ENCODE measurements at regions not wholly inside any gene's neighbourhood (a gene's known extent, or its start where the extent isn't known, plus 50 kb on each side); places are given as distances from the start of the nearest gene placed in this dataset.

DNA sequence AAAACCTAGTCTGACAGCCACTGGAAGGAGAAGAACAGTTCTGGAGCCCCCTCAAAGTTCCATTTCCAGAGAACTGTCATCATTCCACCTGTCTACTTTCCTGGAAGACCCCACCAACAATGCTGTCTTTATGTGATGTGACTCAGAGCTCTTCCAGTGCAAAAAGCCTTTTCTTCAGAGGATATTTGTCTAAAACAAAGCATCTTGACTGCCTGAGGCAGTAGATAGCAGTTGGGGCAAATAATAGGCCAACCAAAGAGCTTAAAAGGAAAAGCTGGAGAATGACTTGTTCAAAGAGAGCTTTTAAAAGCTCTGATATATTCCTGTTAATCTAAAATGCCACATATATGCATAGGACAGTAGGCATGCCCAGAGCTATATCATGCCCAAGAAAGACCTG lies 62.6 kb downstream of the MIS18A start:
- ATAC-seq, result no peak
- TF ChIP-seq TCF7L2 (IDR thresholded peaks at IDR 0.05; ENCODE audit: low read depth, low read length), result no peak
- TF ChIP-seq, protein P1, sequence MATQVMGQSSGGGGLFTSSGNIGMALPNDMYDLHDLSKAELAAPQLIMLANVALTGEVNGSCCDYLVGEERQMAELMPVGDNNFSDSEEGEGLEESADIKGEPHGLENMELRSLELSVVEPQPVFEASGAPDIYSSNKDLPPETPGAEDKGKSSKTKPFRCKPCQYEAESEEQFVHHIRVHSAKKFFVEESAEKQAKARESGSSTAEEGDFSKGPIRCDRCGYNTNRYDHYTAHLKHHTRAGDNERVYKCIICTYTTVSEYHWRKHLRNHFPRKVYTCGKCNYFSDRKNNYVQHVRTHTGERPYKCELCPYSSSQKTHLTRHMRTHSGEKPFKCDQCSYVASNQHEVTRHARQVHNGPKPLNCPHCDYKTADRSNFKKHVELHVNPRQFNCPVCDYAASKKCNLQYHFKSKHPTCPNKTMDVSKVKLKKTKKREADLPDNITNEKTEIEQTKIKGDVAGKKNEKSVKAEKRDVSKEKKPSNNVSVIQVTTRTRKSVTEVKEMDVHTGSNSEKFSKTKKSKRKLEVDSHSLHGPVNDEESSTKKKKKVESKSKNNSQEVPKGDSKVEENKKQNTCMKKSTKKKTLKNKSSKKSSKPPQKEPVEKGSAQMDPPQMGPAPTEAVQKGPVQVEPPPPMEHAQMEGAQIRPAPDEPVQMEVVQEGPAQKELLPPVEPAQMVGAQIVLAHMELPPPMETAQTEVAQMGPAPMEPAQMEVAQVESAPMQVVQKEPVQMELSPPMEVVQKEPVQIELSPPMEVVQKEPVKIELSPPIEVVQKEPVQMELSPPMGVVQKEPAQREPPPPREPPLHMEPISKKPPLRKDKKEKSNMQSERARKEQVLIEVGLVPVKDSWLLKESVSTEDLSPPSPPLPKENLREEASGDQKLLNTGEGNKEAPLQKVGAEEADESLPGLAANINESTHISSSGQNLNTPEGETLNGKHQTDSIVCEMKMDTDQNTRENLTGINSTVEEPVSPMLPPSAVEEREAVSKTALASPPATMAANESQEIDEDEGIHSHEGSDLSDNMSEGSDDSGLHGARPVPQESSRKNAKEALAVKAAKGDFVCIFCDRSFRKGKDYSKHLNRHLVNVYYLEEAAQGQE (IDR thresholded peaks at IDR 0.05; ENCODE audit: insufficient read depth in 1 of 2, low read depth in 2 of 2, low read length in 1 of 2), result no peak
- TF ChIP-seq, protein P2, sequence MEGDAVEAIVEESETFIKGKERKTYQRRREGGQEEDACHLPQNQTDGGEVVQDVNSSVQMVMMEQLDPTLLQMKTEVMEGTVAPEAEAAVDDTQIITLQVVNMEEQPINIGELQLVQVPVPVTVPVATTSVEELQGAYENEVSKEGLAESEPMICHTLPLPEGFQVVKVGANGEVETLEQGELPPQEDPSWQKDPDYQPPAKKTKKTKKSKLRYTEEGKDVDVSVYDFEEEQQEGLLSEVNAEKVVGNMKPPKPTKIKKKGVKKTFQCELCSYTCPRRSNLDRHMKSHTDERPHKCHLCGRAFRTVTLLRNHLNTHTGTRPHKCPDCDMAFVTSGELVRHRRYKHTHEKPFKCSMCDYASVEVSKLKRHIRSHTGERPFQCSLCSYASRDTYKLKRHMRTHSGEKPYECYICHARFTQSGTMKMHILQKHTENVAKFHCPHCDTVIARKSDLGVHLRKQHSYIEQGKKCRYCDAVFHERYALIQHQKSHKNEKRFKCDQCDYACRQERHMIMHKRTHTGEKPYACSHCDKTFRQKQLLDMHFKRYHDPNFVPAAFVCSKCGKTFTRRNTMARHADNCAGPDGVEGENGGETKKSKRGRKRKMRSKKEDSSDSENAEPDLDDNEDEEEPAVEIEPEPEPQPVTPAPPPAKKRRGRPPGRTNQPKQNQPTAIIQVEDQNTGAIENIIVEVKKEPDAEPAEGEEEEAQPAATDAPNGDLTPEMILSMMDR (IDR thresholded peaks at IDR 0.05), result no peak
- no peak for TF ChIP-seq SIN3A (IDR thresholded peaks at IDR 0.05; ENCODE audit: borderline replicate concordance, insufficient read depth, low read depth, low read length)
- TF ChIP-seq POLR2AphosphoS5 (IDR thresholded peaks at IDR 0.05; ENCODE audit: low read depth, low read length), result no peak
- Histone ChIP-seq H3K9me3 (ENCODE audit: control insufficient read depth, insufficient read depth, low read depth, low read length) (no peaks in the 10 kb centered on the region), H3K27ac (ENCODE audit: low read length) (no peak overlapping the region), H3K27me3 (ENCODE audit: control insufficient read depth, insufficient read depth, low read length) (peaks cover 3% of the 10 kb centered on the region), H3K4me1 (ENCODE audit: control insufficient read depth, insufficient read depth, low read length) (no peaks in the 10 kb centered on the region), H3K36me3 (ENCODE audit: control insufficient read depth, insufficient read depth, low read length) (no peaks in the 10 kb centered on the region), H3K4me3 (ENCODE audit: low read depth in 2 of 2, low read length in 2 of 2) (no peak overlapping the region)
- BruUV-seq (replicated peaks), result no TSS peak
- ChIA-PET CTCF (no interaction called here), POLR2A (no interaction called here)
- DNase-seq (ENCODE audit: low read depth, low spot score), result no peak
- in situ Hi-C loops (cut with HindIII; ENCODE audit: low pct_unique_long_range_greater_than_20kb, low sequenced_read_pairs), result no loop called here
- intact Hi-C loops (cut with micrococcal nuclease; ENCODE audit: unreplicated experiment), result no loop called here

DNA sequence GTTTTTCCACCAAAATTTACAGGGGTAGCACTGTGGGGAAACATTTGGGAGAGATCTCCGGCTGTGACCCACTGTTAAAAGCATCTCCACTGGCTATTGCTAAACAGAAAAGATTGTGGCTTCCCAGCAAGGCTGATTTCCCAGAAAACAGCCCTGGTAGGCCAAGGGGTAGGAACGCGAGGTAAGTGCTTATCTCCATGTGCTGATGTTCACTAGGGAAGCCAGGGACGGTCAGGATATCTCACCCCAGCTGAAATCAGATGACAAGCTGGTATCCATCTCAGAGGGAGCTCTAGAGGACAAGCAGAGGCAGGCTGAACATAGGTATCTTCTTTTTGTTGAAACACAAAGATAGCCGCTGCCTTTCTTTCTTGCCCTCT lies 63.6 kb downstream of the MIS18A start:
- ChIA-PET CTCF (no interaction called here), POLR2A (no interaction called here)
- DNase-seq (ENCODE audit: low read depth, low spot score), result no peak
- no peaks in the 10 kb centered on the region for H3K36me3 ChIP-seq (ENCODE audit: control insufficient read depth, insufficient read depth, low read length)
- in situ Hi-C loops (cut with HindIII; ENCODE audit: low pct_unique_long_range_greater_than_20kb, low sequenced_read_pairs), result no loop called here
- no peaks in the 10 kb centered on the region for H3K9me3 ChIP-seq (ENCODE audit: control insufficient read depth, insufficient read depth, low read depth, low read length)
- H3K4me3 ChIP-seq (ENCODE audit: low read depth in 2 of 2, low read length in 2 of 2), result no peak overlapping the region
- intact Hi-C loops (cut with micrococcal nuclease; ENCODE audit: unreplicated experiment), result no loop called here
- TF ChIP-seq TCF7L2 (IDR thresholded peaks at IDR 0.05; ENCODE audit: low read depth, low read length), result no peak
- TF ChIP-seq POLR2AphosphoS5 (IDR thresholded peaks at IDR 0.05; ENCODE audit: low read depth, low read length), result no peak
- TF ChIP-seq, protein P1 (IDR thresholded peaks at IDR 0.05; ENCODE audit: insufficient read depth in 1 of 2, low read depth in 2 of 2, low read length in 1 of 2), result no peak
- ATAC-seq, result no peak
- H3K27ac ChIP-seq (ENCODE audit: low read length), result no peak overlapping the region
- no TSS peak for BruUV-seq (replicated peaks)
- H3K4me1 ChIP-seq (ENCODE audit: control insufficient read depth, insufficient read depth, low read length), result no peaks in the 10 kb centered on the region
- peaks cover 3% of the 10 kb centered on the region for H3K27me3 ChIP-seq (ENCODE audit: control insufficient read depth, insufficient read depth, low read length)

All from Panc1 (cell line).